GM12878 (cell line): ENCODE measurements at regions not wholly inside any gene's neighbourhood (a gene's known extent, or its start where the extent isn't known, plus 50 kb on each side); places are given as distances from the start of the nearest gene placed in this dataset.

Source experiments
- ATAC-seq: fragments of 200-7000 bp; cut with Tn5 transposase; 3 replicates; pipeline ENCODE4 v1.9.1; 2020; ENCODE audit warnings: mild to moderate bottlenecking, moderate library complexity
- BruUV-seq: library from RNA; stranded (reverse); fragments of 400-500 nt; replicated peaks from 2 replicates; lab custom pipeline; 2021; lab: Mats Ljungman, UMichigan
- CTCF ChIA-PET: fragments of 300-600 bp; sonication (Branson Sonifier 250); formaldehyde crosslinking; extraction: SDS; loops from one replicate; lab custom pipeline; 2021; ENCODE audit warnings: inconsistent platforms; lab: Yijun Ruan, JAX
- POLR2A ChIA-PET: fragments of 350-600 bp; formaldehyde crosslinking; extraction: SDS; loops from one replicate; lab custom pipeline; 2021; ENCODE audit warnings: inconsistent platforms; lab: Charles Lee
- RAD21 ChIA-PET: fragments of 300-600 bp; sonication (Branson Sonifier 250); formaldehyde crosslinking; loops from one replicate; lab custom pipeline; 2023; ENCODE audit warnings: antibody characterized with exemption; ENCODE audit not compliant: unreplicated experiment; lab: Charles Lee
- SMC1A ChIA-PET: fragments of 300-600 bp; sonication (Branson Sonifier 250); formaldehyde crosslinking; loops from one replicate; lab custom pipeline; 2023; ENCODE audit not compliant: unreplicated experiment, uncharacterized antibody; lab: Charles Lee
- DNase-seq: peaks from one replicate; pipeline ENCODE4 v3.0.0-alpha.2; 2011; ENCODE audit warnings: low read depth, low spot score
- FAIRE-seq: peaks from 3 replicates; lab custom pipeline; 2011; peaks lifted over from hg19 to GRCh38; lab: Jason Lieb, UNC
- H2AFZ ChIP-seq: 2 replicates; pipeline ENCODE4 v1.6.0; 2011; ENCODE audit warnings: low read depth, low read length, control low read depth; ENCODE audit not compliant: control insufficient read depth
- H3K27ac ChIP-seq: 2 replicates; pipeline ENCODE4 v1.5.1; 2011; ENCODE audit warnings: control low read depth; ENCODE audit not compliant: control insufficient read depth, insufficient read depth
- H3K27me3 ChIP-seq, 2 experiments: replicated peaks in 1 of 2; 2 replicates each; pipeline versions ENCODE4 v1.6.0 to v1.6.1; 2011; ENCODE audit warnings: low read length in 1 of 2; ENCODE audit not compliant: control insufficient read depth in 2 of 2, insufficient read depth in 2 of 2
- H3K36me3 ChIP-seq, 2 experiments: 2 replicates each; pipeline ENCODE4 v1.5.1; 2011; ENCODE audit warnings: low read length in 1 of 2; ENCODE audit not compliant: control insufficient read depth in 2 of 2, insufficient read depth in 2 of 2
- H3K4me1 ChIP-seq: 2 replicates; pipeline ENCODE4 v1.6.1; 2011; ENCODE audit warnings: mild to moderate bottlenecking, low read length, moderate library complexity, mixed read lengths; ENCODE audit not compliant: control insufficient read depth, insufficient read depth
- H3K4me2 ChIP-seq: 2 replicates; pipeline ENCODE4 v1.6.0; 2011; ENCODE audit warnings: control low read depth; ENCODE audit not compliant: control insufficient read depth, insufficient read depth
- H3K4me3 ChIP-seq: fragments of 200-600 bp; sonication (generic); 2 replicates; pipeline ENCODE4 v1.5.1; 2016
- H3K79me2 ChIP-seq: 2 replicates; pipeline ENCODE4 v1.6.0; 2011; ENCODE audit warnings: low read length; ENCODE audit not compliant: control insufficient read depth, insufficient read depth
- H3K9ac ChIP-seq: 2 replicates; pipeline ENCODE4 v1.8.0; 2011; ENCODE audit warnings: low read length, control low read depth, mixed read lengths; ENCODE audit not compliant: control insufficient read depth, insufficient read depth
- H3K9me3 ChIP-seq: replicated peaks from 3 replicates; pipeline ENCODE4 v1.5.1; 2011; ENCODE audit warnings: mild to moderate bottlenecking, low read length; ENCODE audit not compliant: control insufficient read depth, insufficient read depth
- H4K20me1 ChIP-seq: 2 replicates; pipeline ENCODE4 v1.6.0; 2011; ENCODE audit not compliant: control insufficient read depth, insufficient read depth
- BCL3 ChIP-seq: IDR thresholded peaks from 2 replicates; pipeline ENCODE4 v1.6.1; 2011; ENCODE audit warnings: borderline replicate concordance, low read depth, mild to moderate bottlenecking, moderate library complexity, low read length; ENCODE audit not compliant: insufficient read depth, poor library complexity, severe bottlenecking
- BRCA1 ChIP-seq: IDR thresholded peaks from 2 replicates; pipeline ENCODE4 v1.6.1; 2011; ENCODE audit warnings: low read depth, low read length, improper control_type of control experiment
- CBFB ChIP-seq: IDR thresholded peaks from 2 replicates; pipeline ENCODE4 v1.6.1; 2016; ENCODE audit warnings: antibody characterized with exemption, low read depth
- CHD1 ChIP-seq: IDR thresholded peaks from 2 replicates; pipeline ENCODE4 v1.6.1; 2012; ENCODE audit warnings: low read depth, low read length, improper control_type of control experiment
- E4F1 ChIP-seq: fragments of 450-650 bp; IDR thresholded peaks from 2 replicates; pipeline ENCODE4 v1.6.1; 2018; ENCODE audit warnings: borderline replicate concordance, mild to moderate bottlenecking; ENCODE audit not compliant: partially characterized antibody
- FOS ChIP-seq: IDR thresholded peaks from 3 replicates; pipeline ENCODE4 v1.6.1; 2011; ENCODE audit warnings: borderline replicate concordance; ENCODE audit not compliant: insufficient read length; ENCODE audit errors: extremely low read depth
- IKZF2 ChIP-seq, 2 experiments: fragments of 450-650 bp; IDR thresholded peaks; 2 replicates each; pipeline ENCODE4 v1.6.1; 2017; ENCODE audit warnings: mild to moderate bottlenecking in 2 of 2, moderate library complexity in 2 of 2
- KAT2A ChIP-seq: conservative IDR thresholded peaks from 2 replicates; pipeline ENCODE4 v1.6.1; 2011; ENCODE audit warnings: low read depth, low read length; ENCODE audit not compliant: control insufficient read depth
- NFXL1 ChIP-seq: fragments of 450-650 bp; IDR thresholded peaks from 2 replicates; pipeline ENCODE4 v1.6.1; 2017; ENCODE audit warnings: antibody characterized with exemption, mild to moderate bottlenecking, borderline replicate concordance
- NR2C1 ChIP-seq: fragments of 450-650 bp; IDR thresholded peaks from 2 replicates; pipeline ENCODE4 v1.6.1; 2017; ENCODE audit warnings: antibody characterized with exemption, mild to moderate bottlenecking, moderate library complexity
- NRF1 ChIP-seq: conservative IDR thresholded peaks from 2 replicates; pipeline ENCODE4 v1.6.1; 2011; ENCODE audit warnings: mild to moderate bottlenecking, low read depth, low read length, improper control_type of control experiment
- PRDM15 ChIP-seq: fragments of 450-650 bp; formaldehyde crosslinking; IDR thresholded peaks from 2 replicates; pipeline ENCODE4 v1.4.0; 2020; ENCODE audit warnings: mild to moderate bottlenecking, moderate library complexity
- RFX5 ChIP-seq: IDR thresholded peaks from 2 replicates; pipeline ENCODE4 v1.6.1; 2011; ENCODE audit warnings: low read depth, low read length, improper control_type of control experiment
- SRF ChIP-seq, 2 experiments: IDR thresholded peaks; 2 replicates each; pipeline ENCODE4 v1.6.1; 2011; ENCODE audit warnings: low read depth in 2 of 2, low read length in 2 of 2, mild to moderate bottlenecking in 1 of 2, moderate library complexity in 1 of 2
- TARDBP ChIP-seq: IDR thresholded peaks from 2 replicates; pipeline ENCODE4 v1.6.1; 2016; ENCODE audit warnings: borderline replicate concordance
- TCF3 ChIP-seq: IDR thresholded peaks from 2 replicates; pipeline ENCODE4 v1.6.1; 2012; ENCODE audit warnings: low read depth, mild to moderate bottlenecking, low read length, borderline replicate concordance; ENCODE audit not compliant: insufficient read depth
- TCF7 ChIP-seq: IDR thresholded peaks from 2 replicates; pipeline ENCODE4 v1.6.1; 2014; ENCODE audit warnings: antibody characterized with exemption, borderline replicate concordance
- ZNF217 ChIP-seq: fragments of 450-650 bp; IDR thresholded peaks from 2 replicates; pipeline ENCODE4 v1.6.1; 2017; ENCODE audit warnings: antibody characterized with exemption, mild to moderate bottlenecking
- WGBS: methylation state at CpG from one replicate; pipeline ENCODE4 v1.1.6; 2016; ENCODE audit warnings: low lambda C conversion rate; ENCODE audit not compliant: insufficient replicate concordance, insufficient coverage; ENCODE audit errors: missing lambda C conversion rate; 5-methylcytosine and 5-hydroxymethylcytosine counted together
- in situ Hi-C: fragments of 300-500 bp; cut with MboI; formaldehyde crosslinking; loops from 9 replicates; pipeline ENCODE4 v1.14.3; 2018; ENCODE audit warnings: mixed read lengths
- intact Hi-C: fragments of 100-400 bp; cut with micrococcal nuclease; formaldehyde crosslinking; loops from one replicate; pipeline ENCODE4 v1.14.2; 2022; ENCODE audit not compliant: unreplicated experiment

- Histone ChIP-seq H4K20me1 (no peaks in the 10 kb centered on the region), H3K36me3 (no peaks in the 10 kb centered on the region), H3K4me1 (no peaks in the 10 kb centered on the region), H3K4me2 (no peak overlapping the region), H3K79me2 (no peaks in the 10 kb centered on the region), H3K9me3 (no peaks in the 10 kb centered on the region; the same call in 2 of the 3 replicates), H3K4me3 (no peak overlapping the region), H3K27me3 (no peaks in the 10 kb centered on the region; a peak in 2 of 4 replicates), H3K9ac (no peak overlapping the region), H2AFZ (no peak overlapping the region), H3K27ac (no peak overlapping the region)
- FAIRE-seq = no peak
- 90% methylated on average over 2 of the region's 2 CpGs for WGBS
- POLR2A ChIA-PET = no interaction called here
- no TSS peak for BruUV-seq
- in situ Hi-C loops (no loop called here), intact Hi-C loops (no loop called here)
- RAD21 ChIA-PET = no interaction called here
- DNase-seq = no peak
- CTCF ChIA-PET = no interaction called here
- SMC1A ChIA-PET = no interaction called here
- no peak for ATAC-seq
- TF ChIP-seq KAT2A (no peak), FOS (no peak), BCL3 (no peak), TCF7 (no peak), ZNF217 (no peak), TCF3 (no peak), SRF (IDR thresholded peaks at IDR 0.05; ENCODE audit: low read depth in 2 of 2, low read length in 2 of 2) (no peak), IKZF2 (IDR thresholded peaks at IDR 0.05) (no peak), NRF1 (no peak), RFX5 (no peak), TARDBP (no peak), E4F1 (no peak), CBFB (no peak), PRDM15 (no peak), NFXL1 (no peak), BRCA1 (no peak), CHD1 (no peak), NR2C1 (no peak)
These were observed 67.7 kb upstream of the RUNX1 start for GRCh38 chr21:35116777-35117176.
